ENCODE measurements at regions not wholly inside any gene's neighbourhood (a gene's known extent, or its start where the extent isn't known, plus 50 kb on each side); places are given as distances from the start of the nearest gene placed in this dataset.

DNA sequence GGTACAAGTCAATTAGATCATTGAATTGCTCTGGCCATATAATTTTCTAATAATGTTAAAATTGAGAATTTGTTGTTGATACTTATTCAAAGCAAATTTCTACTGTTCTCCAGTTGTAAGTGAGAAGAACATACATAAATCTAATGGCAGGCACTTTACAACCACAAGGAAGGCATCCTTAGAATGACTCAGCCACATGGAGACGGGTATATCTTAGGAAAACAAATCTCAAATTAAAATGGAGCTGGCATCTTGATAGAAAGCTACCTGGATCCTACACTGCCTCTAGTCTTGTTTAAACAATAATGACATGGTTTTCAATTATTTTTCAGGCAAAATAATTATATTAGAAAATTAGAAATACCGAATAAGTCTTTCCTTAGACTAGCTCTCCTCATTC, 1183.7 kb upstream of the SORCS1 start:
- no TSS peak for BruUV-seq (replicated peaks)
- H3K9me3 ChIP-seq = no peaks in the 10 kb centered on the region
- TF ChIP-seq, protein P1, sequence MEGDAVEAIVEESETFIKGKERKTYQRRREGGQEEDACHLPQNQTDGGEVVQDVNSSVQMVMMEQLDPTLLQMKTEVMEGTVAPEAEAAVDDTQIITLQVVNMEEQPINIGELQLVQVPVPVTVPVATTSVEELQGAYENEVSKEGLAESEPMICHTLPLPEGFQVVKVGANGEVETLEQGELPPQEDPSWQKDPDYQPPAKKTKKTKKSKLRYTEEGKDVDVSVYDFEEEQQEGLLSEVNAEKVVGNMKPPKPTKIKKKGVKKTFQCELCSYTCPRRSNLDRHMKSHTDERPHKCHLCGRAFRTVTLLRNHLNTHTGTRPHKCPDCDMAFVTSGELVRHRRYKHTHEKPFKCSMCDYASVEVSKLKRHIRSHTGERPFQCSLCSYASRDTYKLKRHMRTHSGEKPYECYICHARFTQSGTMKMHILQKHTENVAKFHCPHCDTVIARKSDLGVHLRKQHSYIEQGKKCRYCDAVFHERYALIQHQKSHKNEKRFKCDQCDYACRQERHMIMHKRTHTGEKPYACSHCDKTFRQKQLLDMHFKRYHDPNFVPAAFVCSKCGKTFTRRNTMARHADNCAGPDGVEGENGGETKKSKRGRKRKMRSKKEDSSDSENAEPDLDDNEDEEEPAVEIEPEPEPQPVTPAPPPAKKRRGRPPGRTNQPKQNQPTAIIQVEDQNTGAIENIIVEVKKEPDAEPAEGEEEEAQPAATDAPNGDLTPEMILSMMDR (IDR thresholded peaks at IDR 0.05; ENCODE audit: insufficient read depth in 1 of 2, low read depth in 1 of 2, low read length in 1 of 2, severe bottlenecking in 1 of 2, unreplicated experiment in 1 of 2) = no peak

DNA sequence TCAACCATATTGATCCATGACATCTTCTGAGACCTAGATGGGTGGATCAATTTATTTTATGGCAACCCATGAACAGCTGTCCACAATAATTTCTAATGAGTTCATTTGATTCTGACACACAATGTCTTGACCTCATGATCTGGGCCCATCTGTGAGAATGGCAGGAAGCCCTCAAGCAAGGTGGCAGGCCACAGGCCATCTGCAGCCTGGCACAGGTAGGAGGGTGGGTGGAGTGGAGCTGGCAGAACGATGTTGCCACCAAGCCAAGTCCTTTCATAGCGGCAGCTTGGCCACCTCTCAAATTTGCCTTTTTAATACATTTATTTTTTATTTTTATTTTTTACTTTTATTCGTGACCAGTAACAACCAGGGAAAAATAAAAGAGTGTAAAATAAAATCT, 1181.6 kb upstream of the SORCS1 start:
- no peaks in the 10 kb centered on the region for H3K4me1 Mint-ChIP-seq (ENCODE audit: low read depth, unreplicated experiment)
- intact Hi-C loops (cut with micrococcal nuclease; ENCODE audit: unreplicated experiment) = no loop called here

More for the DNA sequence above, 1183.7 kb upstream of the SORCS1 start:
- no peak overlapping the region for H3K27ac Mint-ChIP-seq (ENCODE audit: unreplicated experiment)
- CTCF ChIA-PET = no interaction called here
- POLR2A ChIA-PET = no interaction called here
- no peaks in the 10 kb centered on the region for H3K36me3 ChIP-seq (ENCODE audit: control insufficient read depth, insufficient read depth, low read length)
- no peak overlapping the region for H3K4me3 Mint-ChIP-seq (ENCODE audit: unreplicated experiment)
- no peaks in the 10 kb centered on the region for H3K27me3 Mint-ChIP-seq (ENCODE audit: insufficient read depth, unreplicated experiment)
- H3K27me3 ChIP-seq (replicated peaks; ENCODE audit: control insufficient read depth, insufficient read depth, low read length) = no peaks in the 10 kb centered on the region
- H3K4me3 ChIP-seq (ENCODE audit: low read depth, low read length) = no peak overlapping the region
- H3K4me1 Mint-ChIP-seq (ENCODE audit: low read depth, unreplicated experiment) = no peaks in the 10 kb centered on the region
- no peaks in the 10 kb centered on the region for H3K36me3 Mint-ChIP-seq (ENCODE audit: insufficient read depth, unreplicated experiment)
- no peaks in the 10 kb centered on the region for H3K9me3 Mint-ChIP-seq (ENCODE audit: unreplicated experiment)
- DNase-seq = no peak
- H3K4me1 ChIP-seq = no peaks in the 10 kb centered on the region
- intact Hi-C loops (cut with micrococcal nuclease; ENCODE audit: unreplicated experiment) = no loop called here

DNA sequence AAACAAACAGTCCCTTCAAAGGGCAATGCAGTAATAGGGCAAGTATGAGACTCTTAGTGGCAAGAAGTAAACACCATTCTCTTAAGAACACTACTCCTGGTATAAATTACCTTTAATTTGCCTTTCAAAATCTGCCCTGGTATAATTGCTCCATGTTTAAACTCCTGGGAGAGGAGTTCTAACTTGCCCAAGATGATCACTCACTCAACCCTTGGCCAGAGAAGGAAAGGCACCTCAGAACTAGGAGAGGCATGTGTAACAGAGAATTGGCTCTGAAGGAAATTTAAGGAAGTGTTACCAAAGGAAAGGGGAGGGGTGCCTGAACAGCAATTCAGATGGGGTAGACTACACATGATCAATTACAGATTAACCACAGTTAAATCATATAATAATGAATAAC, 1173.6 kb upstream of the SORCS1 start:
- H3K27me3 ChIP-seq (replicated peaks; ENCODE audit: control insufficient read depth, insufficient read depth, low read length) = no peaks in the 10 kb centered on the region
- Mint-ChIP-seq H3K9me3 (ENCODE audit: unreplicated experiment) (no peaks in the 10 kb centered on the region), H3K4me3 (ENCODE audit: unreplicated experiment) (no peak overlapping the region), H3K27ac (ENCODE audit: unreplicated experiment) (no peak overlapping the region), H3K36me3 (ENCODE audit: insufficient read depth, unreplicated experiment) (no peaks in the 10 kb centered on the region), H3K4me1 (ENCODE audit: low read depth, unreplicated experiment) (no peaks in the 10 kb centered on the region), H3K27me3 (ENCODE audit: insufficient read depth, unreplicated experiment) (peaks cover 2% of the 10 kb centered on the region)
- ChIA-PET CTCF (no interaction called here), POLR2A (no interaction called here)
- TF ChIP-seq, protein P1 (IDR thresholded peaks at IDR 0.05; ENCODE audit: insufficient read depth in 1 of 2, low read depth in 1 of 2, low read length in 1 of 2, severe bottlenecking in 1 of 2, unreplicated experiment in 1 of 2) = no peak
- no peak for DNase-seq
- H3K9me3 ChIP-seq = no peaks in the 10 kb centered on the region
- no peaks in the 10 kb centered on the region for H3K4me1 ChIP-seq
- no peaks in the 10 kb centered on the region for H3K36me3 ChIP-seq (ENCODE audit: control insufficient read depth, insufficient read depth, low read length)
- BruUV-seq (replicated peaks) = no TSS peak
- intact Hi-C loops (cut with micrococcal nuclease; ENCODE audit: unreplicated experiment) = no loop called here
- H3K4me3 ChIP-seq (ENCODE audit: low read depth, low read length) = no peak overlapping the region

More for the DNA sequence above, 1181.6 kb upstream of the SORCS1 start:
- no peak overlapping the region for H3K4me3 ChIP-seq (ENCODE audit: low read depth, low read length)
- no peaks in the 10 kb centered on the region for H3K27me3 ChIP-seq (replicated peaks; ENCODE audit: control insufficient read depth, insufficient read depth, low read length)
- Mint-ChIP-seq H3K27me3 (ENCODE audit: insufficient read depth, unreplicated experiment) (no peaks in the 10 kb centered on the region), H3K9me3 (ENCODE audit: unreplicated experiment) (no peaks in the 10 kb centered on the region), H3K27ac (ENCODE audit: unreplicated experiment) (no peak overlapping the region), H3K4me3 (ENCODE audit: unreplicated experiment) (no peak overlapping the region), H3K36me3 (ENCODE audit: insufficient read depth, unreplicated experiment) (no peaks in the 10 kb centered on the region)
- BruUV-seq (replicated peaks) = no TSS peak
- DNase-seq = no peak
- TF ChIP-seq, protein P1 (IDR thresholded peaks at IDR 0.05; ENCODE audit: insufficient read depth in 1 of 2, low read depth in 1 of 2, low read length in 1 of 2, severe bottlenecking in 1 of 2, unreplicated experiment in 1 of 2) = no peak
- H3K36me3 ChIP-seq (ENCODE audit: control insufficient read depth, insufficient read depth, low read length) = no peaks in the 10 kb centered on the region
- H3K9me3 ChIP-seq = no peaks in the 10 kb centered on the region
- H3K4me1 ChIP-seq = no peaks in the 10 kb centered on the region
- POLR2A ChIA-PET = no interaction called here
- CTCF ChIA-PET = no interaction called here
